ENCODE measurements at regions not wholly inside any gene's neighbourhood (a gene's known extent, or its start where the extent isn't known, plus 50 kb on each side); places are given as distances from the start of the nearest gene placed in this dataset.
A peak's percentile ranks its signal among the peaks of the same experiment; 100 is the strongest.

- intact Hi-C loops (cut with DNase I): no loop called here
- peak; percentile 89 for DNase-seq (ENCODE audit: extremely low spot score)
- no peak overlapping the region for H3K4me3 ChIP-seq
- no peak overlapping the region for H3K27ac ChIP-seq (replicated peaks in 1 of 4)
- H3K4me1 ChIP-seq: no peaks in the 10 kb centered on the region
- TF ChIP-seq EP300 (IDR thresholded peaks at IDR 0.05) (no peak), CTCF (IDR thresholded peaks at IDR 0.05) (no peak), POLR2AphosphoS5 (IDR thresholded peaks at IDR 0.05) (no peak), POLR2A (IDR thresholded peaks at IDR 0.05; ENCODE audit: low read depth) (no peak)
- no peaks in the 10 kb centered on the region for H3K27me3 ChIP-seq
- no peaks in the 10 kb centered on the region for H3K36me3 ChIP-seq
- WGBS: 55% methylated on average over 3 of the region's 3 CpGs
- peaks cover 0 to 3% (median 0%) of the 10 kb centered on the region in 4 donors for H3K9me3 ChIP-seq
These were observed 437.0 kb upstream of the PPP2R3A start for GRCh38 chr3:135528413-135529015.

GRCh38 chr3:135532021-135532420, 433.5 kb upstream of the PPP2R3A start:
- H3K4me3 ChIP-seq: no peak overlapping the region
- 58% methylated on average over 3 of the region's 3 CpGs for WGBS
- no peak overlapping the region for H3K27ac ChIP-seq (replicated peaks in 1 of 4)
- H3K36me3 ChIP-seq: no peaks in the 10 kb centered on the region
- no peaks in the 10 kb centered on the region for H3K27me3 ChIP-seq
- peak; percentile 12 for DNase-seq (ENCODE audit: extremely low spot score)
- no peaks in the 10 kb centered on the region for H3K4me1 ChIP-seq
- intact Hi-C loops (cut with DNase I): no loop called here
- H3K9me3 ChIP-seq: peaks cover 0 to 5% (median 0%) of the 10 kb centered on the region in 4 donors
- TF ChIP-seq EP300 (IDR thresholded peaks at IDR 0.05) (no peak), POLR2AphosphoS5 (IDR thresholded peaks at IDR 0.05) (no peak), POLR2A (IDR thresholded peaks at IDR 0.05; ENCODE audit: low read depth) (no peak), CTCF (IDR thresholded peaks at IDR 0.05) (no peak)

- WGBS: 88% methylated on average over 2 of the region's 2 CpGs
- Histone ChIP-seq H3K4me1 (no peaks in the 10 kb centered on the region), H3K27me3 (no peaks in the 10 kb centered on the region), H3K9me3 (peaks cover 0 to 5% (median 0%) of the 10 kb centered on the region in 4 donors), H3K4me3 (no peak overlapping the region), H3K27ac (replicated peaks in 1 of 4) (no peak overlapping the region), H3K36me3 (no peaks in the 10 kb centered on the region)
- peak; percentile 53 for DNase-seq (ENCODE audit: extremely low spot score)
- TF ChIP-seq CTCF (IDR thresholded peaks at IDR 0.05): no peak
- intact Hi-C loops (cut with DNase I): no loop called here
These were observed 427.4 kb upstream of the PPP2R3A start for GRCh38 chr3:135538123-135538522.

- Histone ChIP-seq H3K9me3 (peaks cover 0 to 5% (median 0%) of the 10 kb centered on the region in 4 donors), H3K4me1 (no peaks in the 10 kb centered on the region), H3K27ac (replicated peaks in 1 of 4) (no peak overlapping the region), H3K27me3 (no peaks in the 10 kb centered on the region), H3K36me3 (no peaks in the 10 kb centered on the region), H3K4me3 (no peak overlapping the region)
- intact Hi-C loops (cut with DNase I): no loop called here
- TF ChIP-seq POLR2A (IDR thresholded peaks at IDR 0.05; ENCODE audit: low read depth) (no peak), CTCF (IDR thresholded peaks at IDR 0.05) (no peak), POLR2AphosphoS5 (IDR thresholded peaks at IDR 0.05) (no peak), EP300 (IDR thresholded peaks at IDR 0.05) (no peak)
- 60% methylated on average over 3 of the region's 4 CpGs for whole genome bisulfite sequencing
- peak; percentile 50 for DNase-seq (ENCODE audit: extremely low spot score)
These were observed 426.2 kb upstream of the PPP2R3A start for GRCh38 chr3:135539351-135539750.

- intact Hi-C loops (cut with DNase I): no loop called here
- TF ChIP-seq POLR2AphosphoS5 (IDR thresholded peaks at IDR 0.05) (no peak), CTCF (IDR thresholded peaks at IDR 0.05) (no peak), EP300 (IDR thresholded peaks at IDR 0.05) (no peak), POLR2A (IDR thresholded peaks at IDR 0.05; ENCODE audit: low read depth) (no peak)
- no peaks in the 10 kb centered on the region for H3K36me3 ChIP-seq
- H3K27me3 ChIP-seq: no peaks in the 10 kb centered on the region
- 88% methylated on average over 3 of the region's 3 CpGs for WGBS
- H3K9me3 ChIP-seq: peaks cover 0 to 5% (median 0%) of the 10 kb centered on the region in 4 donors
- DNase-seq (ENCODE audit: extremely low spot score): peak; percentile 81
- no peak overlapping the region for H3K27ac ChIP-seq (replicated peaks in 1 of 4)
- H3K4me3 ChIP-seq: no peak overlapping the region
- H3K4me1 ChIP-seq: no peaks in the 10 kb centered on the region
These were observed 425.7 kb upstream of the PPP2R3A start for GRCh38 chr3:135539854-135540253.
